K562 (cell line): ENCODE measurements at regions not wholly inside any gene's neighbourhood (a gene's known extent, or its start where the extent isn't known, plus 50 kb on each side); places are given as distances from the start of the nearest gene placed in this dataset.

Experiments
- ATAC-seq: fragments of 200-7000 bp; cut with Tn5 transposase; 3 replicates; pipeline ENCODE4 v1.9.1; 2020; ENCODE audit warnings: moderate library complexity
- BruUV-seq: library from RNA; stranded (reverse); fragments of 400-500 nt; replicated peaks from 2 replicates; lab custom pipeline; 2021; lab: Mats Ljungman, UMichigan
- CTCF ChIA-PET: fragments of 300-600 bp; formaldehyde crosslinking; extraction: SDS; loops from one replicate; lab custom pipeline; 2021; ENCODE audit warnings: low intra/inter-chr PET ratio; lab: Yijun Ruan, JAX
- POLR2A ChIA-PET: fragments of 300-600, 350-650 bp; sonication (Branson Sonifier 250); formaldehyde crosslinking; extraction: SDS; loops from one replicate; lab custom pipeline; 2021; ENCODE audit warnings: antibody characterized with exemption, inconsistent platforms; lab: Yijun Ruan, JAX
- DNase-seq, 4 experiments: peaks; one replicate each; pipeline versions ENCODE4 v3.0.0 to v3.0.0-alpha.2; 2011 to 2018; ENCODE audit warnings: low spot score in 3 of 4, mixed read lengths in 3 of 4; ENCODE audit errors: extremely low read depth in 1 of 4
- FAIRE-seq: peaks from 2 replicates; lab custom pipeline; 2011; peaks lifted over from hg19 to GRCh38; lab: Jason Lieb, UNC
- H2AFZ ChIP-seq: 2 replicates; pipeline ENCODE4 v1.6.0; 2011; ENCODE audit warnings: low read depth, low read length, control low read depth, inconsistent platforms
- H3K27ac ChIP-seq: fragments of 200-600 bp; 3 replicates; pipeline ENCODE4 v1.8.0; 2011; ENCODE audit warnings: low read depth, mild to moderate bottlenecking, control low read depth, inconsistent platforms, low read length, moderate library complexity, mixed read lengths; ENCODE audit errors: extremely low read depth
- H3K27me3 ChIP-seq, 2 experiments: fragments of 300-600 bp in 1 of 2; 2 replicates in 1 of 2; 3 replicates in 1 of 2; pipeline versions ENCODE4 v1.6.0 to v1.8.0; 2011; ENCODE audit warnings: inconsistent platforms in 2 of 2, low read length in 2 of 2, mild to moderate bottlenecking in 1 of 2, mixed read lengths in 1 of 2, moderate library complexity in 1 of 2; ENCODE audit not compliant: control insufficient read depth in 2 of 2, insufficient read depth in 2 of 2
- H3K36me3 ChIP-seq: fragments of 300-600 bp; 3 replicates; pipeline ENCODE4 v1.8.0; 2011; ENCODE audit warnings: mild to moderate bottlenecking, low read length, inconsistent platforms; ENCODE audit not compliant: control insufficient read depth, insufficient read depth
- H3K4me1 ChIP-seq, 2 experiments: fragments of 200-600 bp in 1 of 2; replicated peaks in 1 of 2; 2 replicates in 1 of 2; 3 replicates in 1 of 2; pipeline versions ENCODE4 v1.5.1 to v1.8.0; 2011; ENCODE audit warnings: inconsistent platforms in 2 of 2, low read length in 2 of 2, mild to moderate bottlenecking in 1 of 2, mixed read lengths in 1 of 2, moderate library complexity in 1 of 2; ENCODE audit not compliant: control insufficient read depth in 2 of 2, insufficient read depth in 2 of 2
- H3K4me2 ChIP-seq: 2 replicates; pipeline ENCODE4 v1.6.1; 2011; ENCODE audit warnings: low read length, control low read depth, inconsistent platforms, mixed read lengths; ENCODE audit not compliant: insufficient read depth
- H3K4me3 ChIP-seq: fragments of 200-600 bp; sonication (generic), shearing (Covaris generic); 2 replicates; pipeline ENCODE4 v1.5.1; 2016; ENCODE audit warnings: control low read depth, inconsistent platforms
- H3K79me2 ChIP-seq: fragments of 200-600 bp; 3 replicates; pipeline ENCODE4 v1.8.0; 2011; ENCODE audit warnings: low read length, inconsistent platforms; ENCODE audit not compliant: control insufficient read depth, insufficient read depth
- H3K9ac ChIP-seq, 2 experiments: 2 replicates each; pipeline versions ENCODE4 v1.6.0 to v1.6.1; 2011; ENCODE audit warnings: low read depth in 2 of 2, low read length in 2 of 2, control low read depth in 1 of 2, inconsistent platforms in 1 of 2, mild to moderate bottlenecking in 1 of 2, mixed read lengths in 1 of 2; ENCODE audit not compliant: insufficient read depth in 1 of 2
- H3K9me1 ChIP-seq: one replicate; pipeline ENCODE4 v1.6.0; 2011; ENCODE audit warnings: inconsistent platforms, mild to moderate bottlenecking, low read length, moderate library complexity; ENCODE audit not compliant: control insufficient read depth, insufficient read depth
- H3K9me3 ChIP-seq: replicated peaks from 2 replicates; pipeline ENCODE4 v1.5.1; 2011; ENCODE audit warnings: low read depth, low read length, inconsistent platforms; ENCODE audit not compliant: control insufficient read depth, insufficient read depth
- H4K20me1 ChIP-seq: replicated peaks from 2 replicates; pipeline ENCODE4 v1.6.1; 2011; ENCODE audit warnings: low read length, inconsistent platforms, mixed read lengths; ENCODE audit not compliant: control insufficient read depth, insufficient read depth
- BHLHE40 ChIP-seq: IDR thresholded peaks from 2 replicates; pipeline ENCODE4 v1.6.1; 2011; ENCODE audit warnings: low read length, improper control_type of control experiment
- BMI1 ChIP-seq: fragments of 150-350 bp; IDR thresholded peaks from 2 replicates; pipeline ENCODE4 v1.6.1; 2014; ENCODE audit warnings: low read length
- E2F1 ChIP-seq: sonication (generic); formaldehyde crosslinking; IDR thresholded peaks from 2 replicates; pipeline ENCODE4 v1.8.1; 2023; ENCODE audit warnings: mild to moderate bottlenecking, missing genetic modification reagents, moderate library complexity
- ETV5 ChIP-seq: sonication (generic); formaldehyde crosslinking; IDR thresholded peaks from 2 replicates; pipeline ENCODE4 v1.4.0; 2020; ENCODE audit warnings: low read depth, mild to moderate bottlenecking, missing genetic modification reagents
- FUS ChIP-seq: fragments of 200-400 bp; formaldehyde crosslinking; optimal IDR thresholded peaks from 2 replicates; pipeline ENCODE3; 2017; ENCODE audit warnings: low read depth, low read length
- GABPB1 ChIP-seq: sonication (generic); formaldehyde crosslinking; IDR thresholded peaks from 2 replicates; pipeline ENCODE4 v1.8.0; 2022; ENCODE audit warnings: mild to moderate bottlenecking, missing genetic modification reagents
- MYNN ChIP-seq, 2 experiments: sonication (generic); formaldehyde crosslinking in 1 of 2; IDR thresholded peaks; 2 replicates each; pipeline versions ENCODE4 v1.5.0 to v1.6.1; 2016 to 2020; ENCODE audit warnings: antibody characterized with exemption in 1 of 2, missing genetic modification reagents in 1 of 2
- RNF219 ChIP-seq: fragments of 250-450 bp; sonication (Bioruptor Pico); IDR thresholded peaks from 2 replicates; pipeline ENCODE4 v1.5.0; 2022; ENCODE audit warnings: mild to moderate bottlenecking
- SPI1 ChIP-seq: IDR thresholded peaks from 2 replicates; pipeline ENCODE4 v1.6.1; 2011; ENCODE audit warnings: low read depth, low read length, control low read depth, borderline replicate concordance
- TBL1XR1 ChIP-seq, 2 experiments: IDR thresholded peaks; 2 replicates each; pipeline ENCODE4 v1.6.1; 2012; ENCODE audit warnings: improper control_type of control experiment in 2 of 2, low read length in 2 of 2, mild to moderate bottlenecking in 1 of 2
- YY1 ChIP-seq, 3 experiments: IDR thresholded peaks; 2 replicates each; pipeline ENCODE4 v1.6.1; 2011; ENCODE audit warnings: low read length in 2 of 3, mild to moderate bottlenecking in 2 of 3, moderate library complexity in 2 of 3, borderline replicate concordance in 1 of 3, control low read depth in 1 of 3, low read depth in 1 of 3; ENCODE audit not compliant: insufficient read depth in 3 of 3, insufficient replicate concordance in 2 of 3, control insufficient read depth in 1 of 3, insufficient read length in 1 of 3; ENCODE audit errors: extremely low read depth in 1 of 3
- ZNF143 ChIP-seq: sonication (generic); formaldehyde crosslinking; IDR thresholded peaks from 2 replicates; pipeline ENCODE4 v1.9.0; 2022; ENCODE audit warnings: mild to moderate bottlenecking, missing genetic modification reagents
- ZNF3 ChIP-seq: fragments of 250-450 bp; sonication (Bioruptor Pico); IDR thresholded peaks from 2 replicates; pipeline ENCODE4 v1.5.0; 2021; ENCODE audit warnings: mild to moderate bottlenecking, moderate library complexity
- ZNF354B ChIP-seq: fragments of 250-450 bp; sonication (Bioruptor Pico); IDR thresholded peaks from 2 replicates; pipeline ENCODE4 v1.4.0; 2020
- WGBS: fragments of 100-300 bp; shearing (Covaris generic); methylation state at CpG from one replicate; pipeline ENCODE4 v1.1.6; 2016; ENCODE audit warnings: low coverage, mixed read lengths; ENCODE audit not compliant: insufficient coverage; ENCODE audit errors: missing lambda C conversion rate; 5-methylcytosine and 5-hydroxymethylcytosine counted together
- in situ Hi-C: fragments of 300-500 bp; cut with MboI; formaldehyde crosslinking; loops from 4 replicates; pipeline ENCODE4 v1.15.0; 2018; ENCODE audit warnings: inconsistent platforms, mixed read lengths
- intact Hi-C: fragments of 100-400 bp; cut with micrococcal nuclease; formaldehyde crosslinking; loops from 2 replicates; pipeline ENCODE4 v1.14.2; 2022

- in situ Hi-C loops, result loop anchor here (25.0 kb wide), 1 partner anchor 907 kb away; no protein-coding TSS in a partner anchor
- DNase-seq, result no peak
- no peaks in the 10 kb centered on the region for H3K9me1 ChIP-seq
- no peak for TF ChIP-seq ETV5
- no peak for TF ChIP-seq FUS
- no peak for TF ChIP-seq ZNF3
- TF ChIP-seq TBL1XR1 (IDR thresholded peaks at IDR 0.05; ENCODE audit: low read length in 2 of 2), result no peak
- TF ChIP-seq E2F1 (CRISPR knock-in tag), result no peak
- TF ChIP-seq MYNN (IDR thresholded peaks at IDR 0.05), result no peak
- TF ChIP-seq MYNN (CRISPR knock-in tag; IDR thresholded peaks at IDR 0.05), result no peak
- no peak for TF ChIP-seq BMI1
- TF ChIP-seq SPI1, result no peak
- no peak for TF ChIP-seq YY1 (IDR thresholded peaks at IDR 0.05; ENCODE audit: borderline replicate concordance in 1 of 3, control insufficient read depth in 1 of 3, extremely low read depth in 1 of 3, insufficient read depth in 3 of 3, insufficient read length in 1 of 3, insufficient replicate concordance in 2 of 3, low read depth in 1 of 3, low read length in 2 of 3)
- no peak for TF ChIP-seq GABPB1 (CRISPR knock-in tag)
- no peak for TF ChIP-seq RNF219
- no peak for TF ChIP-seq BHLHE40
- no peak for TF ChIP-seq ZNF354B
- no peak for TF ChIP-seq ZNF143
- H3K27ac ChIP-seq, result no peak overlapping the region
- H3K36me3 ChIP-seq, result no peaks in the 10 kb centered on the region
- H3K4me3 ChIP-seq, result no peak overlapping the region
- H3K79me2 ChIP-seq, result no peaks in the 10 kb centered on the region
- no peak overlapping the region for H2AFZ ChIP-seq
- CTCF ChIA-PET, result no interaction called here
- intact Hi-C loops, result no loop called here
- peaks cover 0 to 7% of the 10 kb centered on the region in 2 experiments; a peak in 1 of 5 replicates for H3K27me3 ChIP-seq
- no peak for ATAC-seq
- H3K9ac ChIP-seq, result no peak overlapping the region
- no peak for FAIRE-seq
- H4K20me1 ChIP-seq, result peaks cover 10% of the 10 kb centered on the region; the same call in 1 of the 2 replicates
- WGBS, result under 1% methylated on average over 16 of the region's 21 CpGs
- POLR2A ChIA-PET, result no interaction called here
- H3K9me3 ChIP-seq, result no peaks in the 10 kb centered on the region
- H3K4me1 ChIP-seq, result no peaks in the 10 kb centered on the region
- BruUV-seq, result no TSS peak
- H3K4me2 ChIP-seq, result no peak overlapping the region
Measured at GRCh38 chr22:48494256-48494967, 1333.3 kb downstream of the BRD1 start.
